Activated B cell treated with CpG ODN at 0.5 μM for 24 hours (primary cell): ENCODE measurements at regions not wholly inside any gene's neighbourhood (a gene's known extent, or its start where the extent isn't known, plus 50 kb on each side); places are given as distances from the start of the nearest gene placed in this dataset.

Experiments used
- ATAC-seq: fragments of 200-7000 bp; cut with Tn5 transposase; one replicate; pipeline ENCODE4 v1.10.0; 2021; ENCODE audit warnings: low read depth, mild to moderate bottlenecking, moderate library complexity
- CTCF ChIA-PET: fragments of 350-600 bp; sonication (Branson Sonifier 250); formaldehyde crosslinking; loops from one replicate; lab custom pipeline; 2021; ENCODE audit warnings: antibody characterized with exemption; lab: Charles Lee
- POLR2A ChIA-PET: fragments of 350-600 bp; sonication (Branson Sonifier 250); formaldehyde crosslinking; loops from one replicate; lab custom pipeline; 2021; ENCODE audit warnings: antibody characterized with exemption; lab: Charles Lee
- DNase-seq: peaks from one replicate; pipeline ENCODE4 v3.0.0; 2022
- H3K27ac Mint-ChIP-seq: one replicate; pipeline ENCODE4 v1.8.0; 2020; ENCODE audit warnings: mixed read lengths
- H3K27me3 Mint-ChIP-seq: one replicate; pipeline ENCODE4 v1.8.0; 2021; ENCODE audit warnings: mixed read lengths
- H3K36me3 Mint-ChIP-seq: one replicate; pipeline ENCODE4 v1.8.0; 2021; ENCODE audit warnings: low read depth, mixed read lengths
- H3K4me1 Mint-ChIP-seq: one replicate; pipeline ENCODE4 v1.8.0; 2021; ENCODE audit warnings: mixed read lengths
- H3K4me3 Mint-ChIP-seq: one replicate; pipeline ENCODE4 v1.8.0; 2020; ENCODE audit warnings: mild to moderate bottlenecking, mixed read lengths
- H3K9me3 Mint-ChIP-seq: one replicate; pipeline ENCODE4 v1.8.0; 2020; ENCODE audit warnings: mixed read lengths
- intact Hi-C: fragments of 100-400 bp; cut with micrococcal nuclease; formaldehyde crosslinking; loops from one replicate; pipeline ENCODE4 v1.15.1; 2024
- TF ChIP-seq, protein P1 (sequence below): fragments of 200-600 bp; IDR thresholded peaks from one replicate; pipeline ENCODE4 v1.8.0; 2022; ENCODE audit warnings: antibody characterized with exemption, mild to moderate bottlenecking

DNA sequence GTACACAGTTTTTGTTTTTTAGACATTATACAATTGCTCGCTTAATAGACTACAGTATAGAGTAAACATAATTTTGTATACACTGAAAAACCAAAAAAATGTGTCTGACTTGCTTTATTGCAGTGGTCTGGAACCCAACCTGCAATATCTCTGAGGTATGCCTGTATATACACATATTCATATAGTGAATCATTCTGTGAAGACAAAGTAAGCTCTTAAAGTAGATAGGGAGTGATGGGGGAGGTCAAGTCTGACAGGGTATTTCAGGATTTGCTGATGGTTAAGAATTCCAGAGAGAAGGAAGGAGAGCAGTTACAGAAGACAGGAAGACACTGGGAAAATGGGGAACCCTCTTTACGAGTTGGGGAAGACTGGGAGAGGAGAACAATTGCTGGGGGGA is 417.9 kb downstream of the CD109 start:
- ChIA-PET POLR2A (no interaction called here), CTCF (no interaction called here)
- H3K27ac Mint-ChIP-seq: no peak overlapping the region
- H3K4me1 Mint-ChIP-seq: no peaks in the 10 kb centered on the region
- H3K9me3 Mint-ChIP-seq: no peaks in the 10 kb centered on the region
- no peak for DNase-seq
- no peak for ATAC-seq
- no peaks in the 10 kb centered on the region for H3K36me3 Mint-ChIP-seq
- TF ChIP-seq, protein P1, sequence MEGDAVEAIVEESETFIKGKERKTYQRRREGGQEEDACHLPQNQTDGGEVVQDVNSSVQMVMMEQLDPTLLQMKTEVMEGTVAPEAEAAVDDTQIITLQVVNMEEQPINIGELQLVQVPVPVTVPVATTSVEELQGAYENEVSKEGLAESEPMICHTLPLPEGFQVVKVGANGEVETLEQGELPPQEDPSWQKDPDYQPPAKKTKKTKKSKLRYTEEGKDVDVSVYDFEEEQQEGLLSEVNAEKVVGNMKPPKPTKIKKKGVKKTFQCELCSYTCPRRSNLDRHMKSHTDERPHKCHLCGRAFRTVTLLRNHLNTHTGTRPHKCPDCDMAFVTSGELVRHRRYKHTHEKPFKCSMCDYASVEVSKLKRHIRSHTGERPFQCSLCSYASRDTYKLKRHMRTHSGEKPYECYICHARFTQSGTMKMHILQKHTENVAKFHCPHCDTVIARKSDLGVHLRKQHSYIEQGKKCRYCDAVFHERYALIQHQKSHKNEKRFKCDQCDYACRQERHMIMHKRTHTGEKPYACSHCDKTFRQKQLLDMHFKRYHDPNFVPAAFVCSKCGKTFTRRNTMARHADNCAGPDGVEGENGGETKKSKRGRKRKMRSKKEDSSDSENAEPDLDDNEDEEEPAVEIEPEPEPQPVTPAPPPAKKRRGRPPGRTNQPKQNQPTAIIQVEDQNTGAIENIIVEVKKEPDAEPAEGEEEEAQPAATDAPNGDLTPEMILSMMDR: no peak
- H3K4me3 Mint-ChIP-seq: no peak overlapping the region
- no peaks in the 10 kb centered on the region for H3K27me3 Mint-ChIP-seq
- intact Hi-C loops: no loop called here

DNA sequence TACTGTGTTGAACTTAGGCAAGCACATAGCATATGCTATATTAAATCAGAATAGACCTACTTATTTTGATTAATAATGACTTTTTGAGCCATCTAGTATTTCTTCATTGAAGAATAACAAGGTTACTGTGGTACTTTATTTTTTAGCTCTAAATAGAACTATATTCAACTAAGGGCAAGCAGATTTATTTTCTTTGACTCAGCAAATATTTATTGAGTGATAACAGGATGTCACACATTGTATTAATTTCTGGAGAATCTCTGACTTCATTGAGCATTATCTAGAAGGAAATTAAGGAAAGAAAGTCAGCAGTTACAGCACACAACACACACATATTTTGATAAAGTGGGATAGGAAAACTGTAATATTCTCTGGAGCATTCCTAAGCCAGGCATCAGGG is 407.4 kb downstream of the CD109 start:
- ChIA-PET CTCF (no interaction called here), POLR2A (no interaction called here)
- Mint-ChIP-seq H3K4me3 (no peak overlapping the region), H3K9me3 (no peaks in the 10 kb centered on the region), H3K27me3 (no peaks in the 10 kb centered on the region), H3K27ac (no peak overlapping the region), H3K4me1 (no peaks in the 10 kb centered on the region), H3K36me3 (no peaks in the 10 kb centered on the region)
- DNase-seq (no peak), ATAC-seq (no peak)
- TF ChIP-seq, protein P1: no peak
- intact Hi-C loops: no loop called here

DNA sequence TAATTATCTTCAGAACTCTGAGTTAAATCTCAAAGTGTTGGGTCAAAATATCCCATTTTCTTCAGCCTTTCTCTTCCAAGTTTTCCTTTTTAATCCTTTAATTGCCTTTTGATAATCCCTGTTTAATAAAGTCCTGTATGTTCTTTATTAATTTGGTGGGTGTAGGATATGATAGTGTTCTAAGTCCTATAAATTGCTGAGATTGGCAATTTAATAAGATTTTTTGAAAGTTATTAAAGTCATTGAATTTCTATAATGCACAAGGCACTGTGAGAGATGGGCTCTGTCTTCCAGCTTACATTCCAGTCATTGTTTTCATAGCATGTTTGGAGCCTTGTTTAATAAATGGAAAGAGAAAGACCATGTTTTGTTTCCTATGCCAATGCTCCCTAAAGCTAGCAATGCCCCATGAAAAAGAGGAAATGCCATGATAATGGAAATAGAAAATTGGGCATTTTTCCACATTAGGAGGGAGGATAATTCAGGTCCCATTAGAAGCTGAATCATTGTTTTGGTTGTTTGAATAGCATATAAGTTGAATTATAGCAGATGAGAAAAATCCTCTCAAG is 404.8 kb downstream of the CD109 start:
- ATAC-seq (no peak), DNase-seq (no peak)
- intact Hi-C loops: no loop called here
- POLR2A ChIA-PET: no interaction called here
- Mint-ChIP-seq H3K27me3 (no peaks in the 10 kb centered on the region), H3K4me1 (no peaks in the 10 kb centered on the region), H3K36me3 (no peaks in the 10 kb centered on the region), H3K9me3 (no peaks in the 10 kb centered on the region), H3K4me3 (no peak overlapping the region), H3K27ac (no peak overlapping the region)
- CTCF ChIA-PET: no interaction called here
- TF ChIP-seq, protein P1: no peak

DNA sequence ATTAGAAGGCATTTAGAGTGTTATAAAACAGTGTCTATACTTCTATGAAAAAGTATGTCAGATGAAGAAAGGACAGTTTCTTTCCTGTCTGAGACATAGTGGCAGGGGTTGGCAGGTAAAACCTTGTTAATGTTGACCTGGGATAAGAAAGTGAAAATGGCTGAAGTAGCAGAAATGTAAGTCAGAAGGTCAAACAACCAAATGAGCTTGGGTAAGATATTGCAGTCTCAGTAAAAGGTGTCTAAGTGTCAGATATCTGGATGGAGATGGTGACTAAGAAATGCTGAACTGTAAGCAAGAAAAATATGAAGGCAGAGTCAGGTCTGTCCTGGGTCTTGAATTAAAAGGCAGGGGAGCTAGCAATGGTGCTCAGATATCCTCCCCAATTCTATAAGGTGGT is 400.3 kb downstream of the CD109 start:
- H3K4me3 Mint-ChIP-seq: no peak overlapping the region
- no peak overlapping the region for H3K27ac Mint-ChIP-seq
- ChIA-PET CTCF (interaction anchor here (1.6 kb wide), 1 partner anchor 1113 kb away, joined by 4 read pairs; no protein-coding TSS in a partner anchor), POLR2A (no interaction called here)
- ATAC-seq (no peak), DNase-seq (no peak)
- intact Hi-C loops: no loop called here
- no peaks in the 10 kb centered on the region for H3K27me3 Mint-ChIP-seq
- no peaks in the 10 kb centered on the region for H3K4me1 Mint-ChIP-seq
- TF ChIP-seq, protein P1: no peak
- no peaks in the 10 kb centered on the region for H3K36me3 Mint-ChIP-seq
- no peaks in the 10 kb centered on the region for H3K9me3 Mint-ChIP-seq

DNA sequence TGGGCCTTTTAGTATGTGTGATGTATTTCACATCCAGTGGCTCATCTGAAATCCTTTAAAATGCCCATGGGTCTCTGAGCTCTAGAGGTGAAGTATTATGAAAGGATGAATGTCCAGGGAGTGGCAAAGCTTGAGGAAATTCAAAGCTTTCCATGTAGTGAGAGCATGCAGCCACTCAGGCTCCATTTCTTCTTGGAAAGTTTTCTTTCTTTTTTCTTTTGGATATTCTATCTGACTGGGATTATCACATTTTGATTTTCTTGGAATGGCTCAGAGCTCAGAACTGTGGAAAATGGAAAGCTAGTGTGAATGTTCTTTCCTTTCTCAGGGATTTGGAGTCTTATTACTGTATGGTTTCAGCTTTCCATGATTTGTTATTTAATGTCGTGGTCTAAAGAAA is 397.4 kb downstream of the CD109 start:
- no peak overlapping the region for H3K27ac Mint-ChIP-seq
- POLR2A ChIA-PET: no interaction called here
- DNase-seq: no peak

More for the DNA sequence above, 397.4 kb downstream of the CD109 start:
- H3K9me3 Mint-ChIP-seq: no peaks in the 10 kb centered on the region
- TF ChIP-seq, protein P1: no peak
- CTCF ChIA-PET: interaction anchor here (0.7 to 3.4 kb wide), 4 partner anchors 14 to 1116 kb away, joined by 3 to 36 read pairs (median 5); no protein-coding TSS in a partner anchor
- no peaks in the 10 kb centered on the region for H3K4me1 Mint-ChIP-seq
- H3K36me3 Mint-ChIP-seq: no peaks in the 10 kb centered on the region
- ATAC-seq: no peak
- H3K4me3 Mint-ChIP-seq: no peak overlapping the region
- H3K27me3 Mint-ChIP-seq: no peaks in the 10 kb centered on the region
- intact Hi-C loops: no loop called here
